A673 (cell line): ENCODE measurements at regions not wholly inside any gene's neighbourhood (a gene's known extent, or its start where the extent isn't known, plus 50 kb on each side); places are given as distances from the start of the nearest gene placed in this dataset.

ENCODE experiments used
- CTCF ChIP-seq: fragments of 300-800, 200-600 bp; sonication (generic); conservative IDR thresholded peaks from 2 replicates; pipeline ENCODE4 v1.5.1; 2017; ENCODE audit warnings: low read depth, mild to moderate bottlenecking, antibody characterized with exemption, low read length, moderate library complexity, mixed read lengths
- EZH2 ChIP-seq: fragments of 200-600 bp; sonication (generic); IDR thresholded peaks from 2 replicates; pipeline ENCODE4 v1.6.1; 2017; ENCODE audit warnings: borderline replicate concordance, low read depth, mild to moderate bottlenecking, mixed read lengths, antibody characterized with exemption, low read length; ENCODE audit not compliant: poor library complexity, severe bottlenecking

GRCh38 chr7:12028508-12028907, 182.6 kb upstream of the TMEM106B start:
- TF ChIP-seq EZH2 = no peak
- no peak for TF ChIP-seq CTCF
